ENCODE measurements at regions not wholly inside any gene's neighbourhood (a gene's known extent, or its start where the extent isn't known, plus 50 kb on each side); places are given as distances from the start of the nearest gene placed in this dataset.
A peak's percentile ranks its signal among the peaks of the same experiment; 100 is the strongest.

DNA sequence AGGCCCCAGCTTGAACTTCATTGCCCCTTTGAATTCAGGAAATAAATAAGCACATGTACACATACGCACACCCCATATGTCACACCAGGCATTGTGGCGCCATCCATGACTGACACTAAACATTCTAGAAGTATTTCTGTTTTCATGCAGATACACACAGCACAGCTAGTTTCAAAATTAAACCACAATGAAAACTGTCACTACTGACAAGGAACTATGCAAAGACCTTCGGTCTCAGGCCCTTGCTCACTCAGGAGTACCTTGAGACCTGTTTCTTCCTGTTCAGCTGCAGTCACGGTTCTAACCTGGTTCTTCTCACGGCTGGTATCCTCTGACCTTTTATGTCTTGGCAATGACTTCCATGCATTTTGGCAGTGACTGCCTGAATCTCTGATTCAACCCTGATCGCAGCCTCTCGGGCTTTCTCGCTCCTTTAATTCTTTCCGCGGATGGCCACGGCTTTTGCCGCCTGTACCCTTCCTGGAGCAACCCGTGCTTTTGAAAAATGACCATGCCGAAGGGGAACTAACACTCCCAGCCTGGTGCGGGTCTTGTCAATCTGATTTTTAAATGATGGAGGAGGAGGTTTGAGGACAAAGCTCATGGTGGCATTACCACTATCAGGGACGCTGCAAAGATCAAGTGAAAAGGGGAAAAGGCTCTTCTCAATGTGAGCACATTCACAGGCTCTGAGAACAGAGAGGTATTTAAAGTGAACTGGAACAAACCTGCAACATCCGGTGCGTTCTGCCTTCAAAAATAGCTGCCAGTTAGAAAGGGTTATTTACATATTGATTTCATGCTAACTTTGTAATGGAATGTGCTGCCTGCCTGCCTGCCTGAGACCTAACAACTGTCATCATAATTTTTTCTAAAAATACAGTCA is 384.6 kb downstream of the RRAGC start:
- peak; percentile 25 for DNase-seq (ENCODE audit: low spot score)
- H3F3A ChIP-seq (ENCODE audit: low read depth), result peaks cover 45% of the 10 kb centered on the region
- H3K4me3 Mint-ChIP-seq, result peak overlapping the region; percentile 63
- H3K36me3 Mint-ChIP-seq, result peaks cover 10% of the 10 kb centered on the region
- peaks cover 9% of the 10 kb centered on the region for H3K9me3 ChIP-seq (ENCODE audit: low read depth)
- H3K9ac ChIP-seq, result no peak overlapping the region
- no peak overlapping the region for H2AFZ ChIP-seq (replicated peaks)
- peaks cover 17% of the 10 kb centered on the region for H3K9me3 Mint-ChIP-seq
- H3K27ac Mint-ChIP-seq, result peak overlapping the region; percentile 74
- peaks cover 38% of the 10 kb centered on the region for H3K4me1 ChIP-seq
- H3K27ac ChIP-seq, result peak overlapping the region; percentile 96
- peaks cover 11% of the 10 kb centered on the region for H3K27me3 ChIP-seq
- H3K4me2 ChIP-seq, result peak overlapping the region; percentile 92
- H3K4me1 Mint-ChIP-seq, result peaks cover 40% of the 10 kb centered on the region
- H3K27me3 Mint-ChIP-seq (ENCODE audit: insufficient read depth, low read depth), result peaks cover 8% of the 10 kb centered on the region
- H3K4me3 ChIP-seq, result peak overlapping the region; percentile 51
- no peaks in the 10 kb centered on the region for H4K20me1 ChIP-seq (ENCODE audit: low read depth)
- no peaks in the 10 kb centered on the region for H3K36me3 ChIP-seq
- H3K79me2 ChIP-seq (ENCODE audit: low read depth), result no peaks in the 10 kb centered on the region
- TF ChIP-seq, protein P1, sequence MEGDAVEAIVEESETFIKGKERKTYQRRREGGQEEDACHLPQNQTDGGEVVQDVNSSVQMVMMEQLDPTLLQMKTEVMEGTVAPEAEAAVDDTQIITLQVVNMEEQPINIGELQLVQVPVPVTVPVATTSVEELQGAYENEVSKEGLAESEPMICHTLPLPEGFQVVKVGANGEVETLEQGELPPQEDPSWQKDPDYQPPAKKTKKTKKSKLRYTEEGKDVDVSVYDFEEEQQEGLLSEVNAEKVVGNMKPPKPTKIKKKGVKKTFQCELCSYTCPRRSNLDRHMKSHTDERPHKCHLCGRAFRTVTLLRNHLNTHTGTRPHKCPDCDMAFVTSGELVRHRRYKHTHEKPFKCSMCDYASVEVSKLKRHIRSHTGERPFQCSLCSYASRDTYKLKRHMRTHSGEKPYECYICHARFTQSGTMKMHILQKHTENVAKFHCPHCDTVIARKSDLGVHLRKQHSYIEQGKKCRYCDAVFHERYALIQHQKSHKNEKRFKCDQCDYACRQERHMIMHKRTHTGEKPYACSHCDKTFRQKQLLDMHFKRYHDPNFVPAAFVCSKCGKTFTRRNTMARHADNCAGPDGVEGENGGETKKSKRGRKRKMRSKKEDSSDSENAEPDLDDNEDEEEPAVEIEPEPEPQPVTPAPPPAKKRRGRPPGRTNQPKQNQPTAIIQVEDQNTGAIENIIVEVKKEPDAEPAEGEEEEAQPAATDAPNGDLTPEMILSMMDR (IDR thresholded peaks at IDR 0.05), result no peak
- no peak for TF ChIP-seq EZH2 (IDR thresholded peaks at IDR 0.05)
- no peak for TF ChIP-seq EZH2phosphoT487 (IDR thresholded peaks at IDR 0.05)

DNA sequence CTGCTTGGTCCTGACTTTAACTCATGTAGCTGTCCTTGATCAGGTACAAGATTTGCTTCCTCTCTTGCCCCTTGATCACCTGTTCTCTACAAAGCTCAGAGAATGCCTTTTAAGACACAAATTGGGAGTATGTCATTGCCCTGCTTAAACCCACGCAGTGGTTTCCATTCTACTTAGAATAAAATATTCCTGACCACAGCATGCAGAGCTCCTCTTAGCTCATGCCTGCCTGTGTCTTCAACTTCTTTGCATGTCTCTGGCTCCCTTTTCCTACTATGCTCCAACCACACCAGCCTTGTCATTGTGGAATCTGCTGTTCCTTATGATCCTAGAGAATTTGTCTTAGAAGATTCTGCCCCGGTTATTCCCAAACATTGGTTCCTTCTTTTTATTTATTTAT is 393.1 kb downstream of the RRAGC start:
- Histone ChIP-seq H3K36me3 (no peaks in the 10 kb centered on the region), H3K79me2 (ENCODE audit: low read depth) (no peaks in the 10 kb centered on the region), H3K4me3 (no peak overlapping the region), H2AFZ (replicated peaks) (no peak overlapping the region), H3K9ac (no peak overlapping the region), H3K4me2 (no peak overlapping the region), H3K4me1 (peaks cover 16% of the 10 kb centered on the region), H3K9me3 (ENCODE audit: low read depth) (peaks cover 5% of the 10 kb centered on the region), H3F3A (ENCODE audit: low read depth) (peaks cover 29% of the 10 kb centered on the region), H3K27me3 (no peaks in the 10 kb centered on the region), H4K20me1 (ENCODE audit: low read depth) (no peaks in the 10 kb centered on the region), H3K27ac (no peak overlapping the region)
- DNase-seq (ENCODE audit: low spot score), result no peak
- Mint-ChIP-seq H3K27me3 (ENCODE audit: insufficient read depth, low read depth) (peaks cover 8% of the 10 kb centered on the region), H3K9me3 (peaks cover 18% of the 10 kb centered on the region), H3K27ac (no peak overlapping the region), H3K4me1 (peaks cover 20% of the 10 kb centered on the region), H3K36me3 (no peaks in the 10 kb centered on the region), H3K4me3 (no peak overlapping the region)
- TF ChIP-seq EZH2 (IDR thresholded peaks at IDR 0.05), result no peak
- TF ChIP-seq, protein P1 (IDR thresholded peaks at IDR 0.05), result no peak
- no peak for TF ChIP-seq EZH2phosphoT487 (IDR thresholded peaks at IDR 0.05)

DNA sequence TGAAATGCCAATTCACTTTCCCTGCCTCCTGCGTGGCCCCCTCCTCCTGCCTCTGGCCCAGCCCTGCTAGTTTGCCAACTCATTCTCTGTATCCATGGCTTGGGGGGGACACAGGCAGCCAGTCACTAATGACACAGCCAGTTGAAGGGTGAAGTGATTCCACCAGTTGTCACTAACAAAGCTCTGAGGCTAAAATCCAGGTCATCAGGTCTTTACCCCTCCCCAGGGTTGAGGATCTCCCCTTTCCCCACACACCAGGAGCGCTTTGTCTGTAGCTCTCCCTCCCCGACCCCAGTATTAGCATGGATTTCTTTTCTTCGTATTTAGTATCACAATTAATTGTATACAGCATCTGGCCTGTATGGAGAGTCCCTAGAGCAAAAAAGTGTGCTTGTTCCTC is 394.1 kb downstream of the RRAGC start:
- peaks cover 18% of the 10 kb centered on the region for H3K9me3 Mint-ChIP-seq
- H3K27me3 ChIP-seq, result no peaks in the 10 kb centered on the region
- H3K4me1 Mint-ChIP-seq, result peaks cover 20% of the 10 kb centered on the region
- no peaks in the 10 kb centered on the region for H3K36me3 Mint-ChIP-seq
- no peak for TF ChIP-seq EZH2 (IDR thresholded peaks at IDR 0.05)
- TF ChIP-seq, protein P1 (IDR thresholded peaks at IDR 0.05), result no peak
- TF ChIP-seq EZH2phosphoT487 (IDR thresholded peaks at IDR 0.05), result no peak
- peaks cover 29% of the 10 kb centered on the region for H3F3A ChIP-seq (ENCODE audit: low read depth)
- H2AFZ ChIP-seq (replicated peaks), result peak overlapping the region; percentile 64
- H3K9ac ChIP-seq, result no peak overlapping the region
- H3K9me3 ChIP-seq (ENCODE audit: low read depth), result peaks cover 5% of the 10 kb centered on the region
- H3K4me2 ChIP-seq, result peak overlapping the region; percentile 53
- peak overlapping the region; percentile 9 for H3K27ac Mint-ChIP-seq
- H3K4me3 ChIP-seq, result no peak overlapping the region
- no peaks in the 10 kb centered on the region for H3K79me2 ChIP-seq (ENCODE audit: low read depth)
- DNase-seq (ENCODE audit: low spot score), result no peak
- H3K4me1 ChIP-seq, result peaks cover 16% of the 10 kb centered on the region
- peaks cover 8% of the 10 kb centered on the region for H3K27me3 Mint-ChIP-seq (ENCODE audit: insufficient read depth, low read depth)
- H3K36me3 ChIP-seq, result no peaks in the 10 kb centered on the region
- H3K27ac ChIP-seq, result no peak overlapping the region
- no peaks in the 10 kb centered on the region for H4K20me1 ChIP-seq (ENCODE audit: low read depth)
- H3K4me3 Mint-ChIP-seq, result no peak overlapping the region
